HEK293T (cell line): ENCODE measurements at regions not wholly inside any gene's neighbourhood (a gene's known extent, or its start where the extent isn't known, plus 50 kb on each side); places are given as distances from the start of the nearest gene placed in this dataset.

Experiments
- HDGF ChIP-seq: fragments of 450-650 bp; IDR thresholded peaks from 2 replicates; pipeline ENCODE4 v1.6.1; 2017; ENCODE audit warnings: antibody characterized with exemption, borderline replicate concordance
- NFRKB ChIP-seq: fragments of 450-650 bp; IDR thresholded peaks from 2 replicates; pipeline ENCODE4 v1.6.1; 2016; ENCODE audit warnings: mild to moderate bottlenecking, moderate library complexity

DNA sequence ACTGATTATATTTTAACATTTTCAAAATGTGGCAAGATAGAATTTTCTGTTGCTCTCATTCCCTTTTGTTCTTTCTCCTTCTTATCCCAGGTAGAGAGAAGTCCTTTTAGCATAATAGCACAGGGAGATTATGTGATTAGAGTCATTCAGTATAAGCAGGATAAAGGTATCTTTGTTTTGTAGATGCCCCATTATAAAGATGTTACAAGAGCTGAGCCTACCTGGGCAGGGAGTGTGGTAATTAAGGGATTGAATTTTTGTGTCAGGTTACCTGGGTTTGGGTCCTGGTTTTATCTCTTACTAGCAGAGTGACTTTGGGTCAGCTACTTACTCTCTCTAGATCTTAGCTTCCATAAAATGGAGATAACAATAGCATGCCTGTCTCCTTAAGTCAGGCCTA is 536.5 kb downstream of the TMEM135 start:
- TF ChIP-seq HDGF, result no peak
- TF ChIP-seq NFRKB, result no peak
